ENCODE measurements at regions not wholly inside any gene's neighbourhood (a gene's known extent, or its start where the extent isn't known, plus 50 kb on each side); places are given as distances from the start of the nearest gene placed in this dataset.

- WGBS, 2 experiments (ENCODE audit: extremely low coverage in 1 of 2, insufficient coverage in 1 of 2, insufficient read length in 1 of 2, insufficient replicate concordance in 2 of 2, low coverage in 1 of 2, low lambda C conversion rate in 2 of 2, missing lambda C conversion rate in 1 of 2) = 88% methylated on average over 5 of the region's 5 CpGs; no CpG with 5 or more reads in 1 of the 2 experiments
- H4K8ac ChIP-seq (ENCODE audit: extremely low read depth, insufficient read depth, low read length) = no peak overlapping the region
- no peak for TF ChIP-seq ATF3 (IDR thresholded peaks at IDR 0.05; ENCODE audit: insufficient read depth, low read depth, low read length)
- no peak for TF ChIP-seq TCF12 (IDR thresholded peaks at IDR 0.05; ENCODE audit: low read depth, low read length)
- no peak for TF ChIP-seq GTF2F1 (IDR thresholded peaks at IDR 0.05; ENCODE audit: borderline replicate concordance, low read depth, low read length)
- TF ChIP-seq POU5F1 (IDR thresholded peaks at IDR 0.05; ENCODE audit: low read depth, low read length) = no peak
- TF ChIP-seq CHD1 (IDR thresholded peaks at IDR 0.05; ENCODE audit: low read depth, low read length) = no peak
These were observed 485.6 kb upstream of the TMEM132C start for GRCh38 chr12:127781336-127781735.

More at GRCh38 chr12:127781336-127781735, 485.6 kb upstream of the TMEM132C start:
- no peak overlapping the region for H2BK12ac ChIP-seq (ENCODE audit: low read depth, low read length)
- no peak overlapping the region for H3K14ac ChIP-seq (ENCODE audit: insufficient read length)
- H2AK5ac ChIP-seq (ENCODE audit: low read depth, low read length) = no peak overlapping the region
- no peak overlapping the region for H3K4me3 ChIP-seq (ENCODE audit: extremely low read depth in 1 of 4, insufficient read depth in 2 of 4, low read depth in 3 of 4, low read length in 4 of 4)
- peaks cover 0 to 1% (median 0%) of the 10 kb centered on the region in 4 experiments; a peak in 1 of 7 replicates for H3K27me3 ChIP-seq (replicated peaks in 1 of 4; ENCODE audit: control insufficient read depth in 3 of 4, extremely low read depth in 1 of 4, insufficient read depth in 3 of 4, low read length in 3 of 4)
- H3K79me2 ChIP-seq (ENCODE audit: control insufficient read depth in 1 of 2, insufficient read depth in 2 of 2, low read length in 2 of 2) = no peaks in the 10 kb centered on the region
- H2BK20ac ChIP-seq (ENCODE audit: low read length) = no peak overlapping the region
- H3K36me3 ChIP-seq (ENCODE audit: control insufficient read depth in 2 of 4, insufficient read depth in 4 of 4, low read length in 3 of 4) = no peaks in the 10 kb centered on the region
- H3K18ac ChIP-seq (ENCODE audit: extremely low read depth, low read length) = no peak overlapping the region
- DNase-seq (ENCODE audit: low read depth in 1 of 2, low spot score in 2 of 2) (no peak), FAIRE-seq (no peak)
- no peak overlapping the region for H3K23ac ChIP-seq (ENCODE audit: insufficient read length)
- no peak overlapping the region for H2BK120ac ChIP-seq (replicated peaks; ENCODE audit: low read depth, low read length)
- no peaks in the 10 kb centered on the region for H3K79me1 ChIP-seq (ENCODE audit: low read depth, low read length)
- H2AFZ ChIP-seq (ENCODE audit: low read length) = no peak overlapping the region
- H3K23me2 ChIP-seq (ENCODE audit: low read depth, low read length) = no peaks in the 10 kb centered on the region
- no peaks in the 10 kb centered on the region for H3K4me1 ChIP-seq (replicated peaks in 1 of 4; ENCODE audit: control insufficient read depth in 3 of 4, insufficient read depth in 4 of 4, low read length in 3 of 4)
- no peaks in the 10 kb centered on the region for H4K20me1 ChIP-seq (replicated peaks in 1 of 2; ENCODE audit: control insufficient read depth in 1 of 2, insufficient read depth in 2 of 2, low read length in 2 of 2)
- no peak overlapping the region for H4K91ac ChIP-seq (replicated peaks; ENCODE audit: insufficient read length, low read length)
- no peak overlapping the region for H4K5ac ChIP-seq (ENCODE audit: insufficient read length, low read depth, low read length)
- ChIA-PET CTCF (ENCODE audit: partially characterized antibody) (interaction anchor here (0.7 to 3.2 kb wide), 5 partner anchors 9 to 248 kb away, joined by 3 to 15 read pairs (median 3); no protein-coding TSS in a partner anchor), POLR2A (ENCODE audit: partially characterized antibody) (no interaction called here)
- no peak overlapping the region for H3K27ac ChIP-seq (ENCODE audit: low read depth, low read length)
- H2BK5ac ChIP-seq (ENCODE audit: low read depth, low read length) = no peak overlapping the region
- no peak overlapping the region for H2BK15ac ChIP-seq (ENCODE audit: low read length)
- H3K9ac ChIP-seq (replicated peaks in 1 of 4; ENCODE audit: extremely low read depth in 1 of 4, low read depth in 3 of 4, low read length in 3 of 4) = no peak overlapping the region
- H3K4me2 ChIP-seq (ENCODE audit: insufficient read depth in 1 of 2, low read depth in 2 of 2, low read length in 2 of 2) = no peak overlapping the region
- H3K56ac ChIP-seq (replicated peaks; ENCODE audit: insufficient read length, low read depth, low read length) = no peak overlapping the region
- no peaks in the 10 kb centered on the region for H3K9me3 ChIP-seq (ENCODE audit: insufficient read depth in 2 of 2, low read depth in 1 of 2, low read length in 1 of 2)
- no peak overlapping the region for H3K4ac ChIP-seq (replicated peaks; ENCODE audit: insufficient read length, low read depth, low read length)
